CD4-positive, alpha-beta T cell treated with Interferon alpha-2 for 1 hour (primary cell): ENCODE measurements at regions not wholly inside any gene's neighbourhood (a gene's known extent, or its start where the extent isn't known, plus 50 kb on each side); places are given as distances from the start of the nearest gene placed in this dataset.

ENCODE experiments used
- DNase-seq, 2 donors: peaks; one replicate each; pipeline ENCODE4 v3.0.0-alpha.2; 2020 to 2022

DNA sequence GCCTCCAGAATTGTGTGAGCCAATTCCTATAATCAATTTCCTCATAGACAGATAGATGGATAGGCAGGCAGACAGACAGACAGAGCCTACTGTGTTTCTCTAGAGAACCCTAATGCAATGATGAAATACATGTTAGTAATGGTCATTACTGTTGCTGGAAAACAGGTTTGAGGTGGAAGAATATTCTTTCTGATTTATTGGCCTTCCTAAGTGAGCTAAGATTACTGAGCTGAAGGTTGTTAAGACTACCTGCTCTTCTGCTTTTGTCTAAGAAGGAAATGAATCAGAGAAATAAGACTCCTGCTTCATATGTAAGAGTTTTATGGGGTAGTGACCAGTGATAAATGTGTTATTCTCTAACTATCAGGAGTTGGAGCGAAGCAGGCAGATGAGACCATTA, 219.9 kb downstream of the ELAVL2 start:
- no peak for DNase-seq

- no peak for DNase-seq
These were observed 217.6 kb downstream of the ELAVL2 start for GRCh38 chr9:23608456-23608855.

DNA sequence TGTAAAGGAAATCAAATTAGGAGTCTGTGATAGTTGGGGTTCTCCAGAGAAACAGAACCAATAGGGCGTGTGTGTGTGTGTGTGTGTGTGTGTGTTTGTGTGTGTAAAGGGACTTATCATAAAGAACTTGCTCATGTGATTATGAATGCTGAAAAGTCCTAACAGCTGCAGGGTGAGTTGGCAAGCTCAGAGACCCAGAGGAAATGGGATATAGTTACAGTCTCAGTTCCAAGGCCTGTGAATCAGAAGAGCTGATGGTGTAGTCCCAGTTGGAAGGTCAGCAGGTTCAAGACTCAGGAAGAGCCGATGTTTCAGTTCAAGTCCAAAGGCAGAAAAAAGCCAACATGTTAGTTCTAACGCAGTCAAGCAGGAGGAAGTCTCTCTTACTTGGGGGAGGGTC, 214.2 kb downstream of the ELAVL2 start:
- no peak for DNase-seq

DNA sequence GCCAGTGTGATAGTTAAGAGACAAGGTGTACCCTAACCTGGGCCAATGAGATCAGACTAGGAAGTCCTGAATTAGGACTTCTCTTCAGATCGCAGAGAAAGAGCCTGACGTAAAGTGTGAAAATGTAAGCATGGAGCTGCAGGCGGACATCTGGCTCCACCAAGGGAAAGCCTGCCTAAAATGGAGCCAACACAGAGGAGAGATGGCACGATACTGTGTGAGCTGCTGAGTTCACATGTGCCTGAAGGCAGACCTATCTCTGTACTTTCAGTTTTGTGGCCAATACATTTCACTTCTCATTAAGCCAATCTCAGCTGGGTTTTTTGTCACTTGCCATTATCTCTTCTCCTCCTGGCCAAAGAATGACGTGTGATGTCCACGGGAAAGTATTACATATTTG, 210.5 kb downstream of the ELAVL2 start:
- DNase-seq = no peak

- no peak for DNase-seq
These were observed 204.9 kb downstream of the ELAVL2 start for GRCh38 chr9:23621188-23621587.

DNA sequence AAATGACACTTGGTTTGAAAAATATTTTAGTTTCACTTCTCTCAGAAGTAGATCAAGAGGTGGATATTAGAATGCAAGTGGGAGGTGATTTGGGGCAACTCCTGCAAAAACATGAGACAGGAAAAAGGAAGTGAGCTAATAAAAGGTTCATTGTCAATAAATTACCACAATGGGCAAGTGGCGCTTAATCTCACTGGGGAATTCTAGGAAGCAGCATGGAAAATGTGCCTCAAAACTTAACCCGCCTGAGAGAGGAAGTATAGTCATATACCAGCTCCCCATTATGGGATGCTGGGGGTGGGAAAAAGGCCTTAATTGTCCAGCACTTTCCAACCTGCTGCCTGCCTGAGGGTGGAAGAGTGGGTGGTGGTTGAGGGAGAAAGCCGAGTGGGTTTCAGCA, 204.1 kb downstream of the ELAVL2 start:
- DNase-seq = no peak

DNA sequence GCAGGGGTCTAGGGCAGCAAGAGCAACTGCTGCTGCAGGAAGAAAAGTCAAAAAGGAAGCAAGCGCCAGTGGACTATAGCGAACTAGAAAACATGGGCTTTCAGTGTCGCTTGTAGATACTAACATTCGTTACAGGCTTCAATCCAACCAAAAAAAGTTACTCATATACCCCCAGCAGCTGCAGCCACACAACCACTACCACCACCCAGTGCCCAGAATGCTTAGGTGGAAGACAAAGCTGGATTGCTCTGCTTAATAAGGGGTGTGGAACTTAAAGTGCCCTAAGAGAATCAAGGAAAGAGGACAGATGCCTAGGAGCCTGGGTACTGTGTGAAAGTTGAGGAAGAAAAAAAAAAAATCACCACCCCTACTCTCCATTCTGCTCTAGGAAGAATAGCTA, 203.6 kb downstream of the ELAVL2 start:
- DNase-seq = no peak

DNA sequence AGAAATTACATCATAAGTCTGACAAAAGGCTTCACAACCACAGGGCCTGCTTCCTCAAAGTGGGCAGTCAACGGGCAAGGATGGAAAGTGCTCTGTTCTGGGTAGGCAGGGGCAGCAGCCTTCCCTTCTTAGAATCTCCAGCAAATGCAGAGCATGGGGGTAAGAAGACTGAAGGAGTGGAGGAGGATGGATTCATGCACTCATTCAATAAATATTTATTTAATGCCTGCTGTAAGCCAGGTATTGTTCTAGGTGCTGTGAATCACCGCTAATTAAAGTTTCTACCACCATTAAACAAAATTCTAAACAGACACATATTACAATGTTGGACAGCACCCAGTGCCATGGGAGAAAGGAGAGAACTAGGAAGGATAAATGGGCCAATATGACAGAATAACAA, 195.6 kb downstream of the ELAVL2 start:
- DNase-seq = no peak

DNA sequence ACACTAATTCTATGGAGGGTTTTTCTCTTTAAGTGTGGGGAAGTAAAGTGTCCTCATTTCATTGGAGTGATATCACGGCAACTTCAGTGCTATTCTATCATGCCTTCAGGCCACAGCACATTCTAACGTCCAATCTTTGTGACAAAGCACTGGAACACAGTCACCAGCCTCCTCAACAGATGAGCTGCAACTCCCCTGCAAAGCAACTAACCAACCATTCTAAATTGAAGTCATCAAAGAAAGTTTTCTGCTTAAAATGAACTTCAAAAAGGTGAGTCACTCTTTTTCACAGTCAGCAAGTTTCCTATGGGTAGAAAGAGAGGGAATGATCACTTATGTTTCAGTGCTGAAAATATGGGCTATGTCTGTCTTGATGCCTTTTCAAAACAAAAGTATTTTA, 190.8 kb downstream of the ELAVL2 start:
- no peak for DNase-seq

GRCh38 chr9:23636199-23636598, 189.8 kb downstream of the ELAVL2 start:
- no peak for DNase-seq

DNA sequence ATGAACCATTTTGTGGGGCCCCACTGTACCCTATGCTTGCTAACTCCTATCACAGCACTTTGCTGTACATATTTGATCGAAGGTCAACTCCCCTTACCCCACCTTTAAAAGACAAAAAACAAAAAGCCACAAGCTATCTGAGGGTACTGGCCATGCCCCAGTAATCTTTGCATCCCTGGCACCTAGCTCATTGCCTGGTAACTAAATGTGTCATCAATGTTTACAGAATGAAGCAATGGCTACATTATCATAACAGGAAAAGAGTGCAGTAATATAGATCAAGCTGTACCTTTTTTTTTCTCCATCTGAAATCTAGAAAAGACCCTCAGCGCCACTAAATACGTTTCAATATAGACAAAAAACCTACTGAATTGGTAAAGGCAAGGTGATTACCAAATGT, 188.0 kb downstream of the ELAVL2 start:
- DNase-seq = no peak

DNA sequence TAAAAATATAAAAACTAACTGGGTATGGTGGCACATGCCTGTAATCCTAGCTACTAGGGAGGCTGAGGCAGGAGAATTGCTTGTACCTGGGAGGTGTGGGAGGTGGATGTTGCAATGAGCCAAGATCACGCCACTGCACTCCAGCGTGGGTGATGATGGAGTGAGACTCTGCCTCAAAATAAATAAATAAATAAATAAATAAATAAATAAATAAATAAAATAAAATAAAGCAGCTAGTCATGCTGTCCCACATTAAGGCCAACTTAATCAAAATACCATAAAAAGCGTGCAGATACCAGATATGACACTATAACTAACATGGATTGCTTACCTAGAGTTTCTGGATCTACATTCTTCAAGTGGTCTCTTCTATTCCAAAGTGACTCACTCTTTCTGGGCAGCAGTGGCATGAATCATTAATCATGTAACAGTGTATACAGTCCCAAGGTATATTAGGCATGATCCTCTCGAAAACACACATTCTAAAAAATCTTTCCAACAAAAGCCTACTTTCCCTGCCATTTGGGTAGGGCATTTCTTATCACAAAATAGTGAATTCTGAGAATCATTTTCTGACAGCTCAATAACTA, 187.1 kb downstream of the ELAVL2 start:
- DNase-seq = no peak
